Lung (tissue), 11 donors: ENCODE measurements at regions not wholly inside any gene's neighbourhood (a gene's known extent, or its start where the extent isn't known, plus 50 kb on each side); places are given as distances from the start of the nearest gene placed in this dataset.
A peak's percentile ranks its signal among the peaks of the same experiment; 100 is the strongest.

ENCODE experiments used
- ATAC-seq: fragments of 200-7000 bp; cut with Tn5 transposase; one replicate; pipeline ENCODE4 v1.9.1; 2020; ENCODE audit warnings: moderate number of reproducible peaks; ENCODE audit not compliant: insufficient read depth, low FRiP score
- DNase-seq, 3 donors: peaks; one replicate each; pipeline ENCODE4 v3.0.0-alpha.2; 2013 to 2017
- H3K27ac ChIP-seq, 2 donors: one replicate each; pipeline ENCODE4 v1.5.1; 2013; ENCODE audit warnings: mild to moderate bottlenecking in 2 of 2, moderate library complexity in 2 of 2, control low read depth in 1 of 2, inconsistent platforms in 1 of 2, low read depth in 1 of 2, low read length in 1 of 2
- H3K27me3 ChIP-seq, 3 donors: one replicate each; pipeline ENCODE4 v1.5.1; 2013; ENCODE audit warnings: low read length in 2 of 3; ENCODE audit not compliant: control insufficient read depth in 3 of 3, insufficient read depth in 3 of 3
- H3K36me3 ChIP-seq, 4 donors: one replicate each; pipeline ENCODE4 v1.5.1; 2013; ENCODE audit warnings: low read length in 4 of 4, mild to moderate bottlenecking in 1 of 4, moderate library complexity in 1 of 4; ENCODE audit not compliant: control insufficient read depth in 4 of 4, insufficient read depth in 4 of 4
- H3K4me1 ChIP-seq, 5 donors: one replicate each; pipeline ENCODE4 v1.5.1; 2013; ENCODE audit warnings: low read length in 5 of 5, mild to moderate bottlenecking in 2 of 5, moderate library complexity in 1 of 5; ENCODE audit not compliant: control insufficient read depth in 5 of 5, insufficient read depth in 5 of 5
- H3K4me3 ChIP-seq: one replicate; pipeline ENCODE4 v1.5.1; 2013; ENCODE audit warnings: mild to moderate bottlenecking, control low read depth, moderate library complexity
- H3K9ac ChIP-seq, 2 donors: one replicate each; pipeline ENCODE4 v1.5.1; 2013; ENCODE audit warnings: low read length in 2 of 2, control low read depth in 1 of 2; ENCODE audit not compliant: insufficient read depth in 1 of 2
- H3K9me3 ChIP-seq, 4 donors: one replicate each; pipeline ENCODE4 v1.5.1; 2013; ENCODE audit warnings: low read length in 3 of 4, mild to moderate bottlenecking in 1 of 4, moderate library complexity in 1 of 4; ENCODE audit not compliant: control insufficient read depth in 4 of 4, insufficient read depth in 3 of 4
- CTCF ChIP-seq: IDR thresholded peaks from 2 replicates; pipeline ENCODE4 v1.5.1; 2012; ENCODE audit warnings: mild to moderate bottlenecking; ENCODE audit errors: control extremely low read depth, extremely low read depth
- WGBS, 2 donors: extraction: QIAGEN DNeasy Blood & Tissue Kit; methylation state at CpG; one replicate each; pipeline ENCODE4 v1.1.7; 2013; 5-methylcytosine and 5-hydroxymethylcytosine counted together
- donor health status: control.
- donor health status: control.
- donor health status: Bipolar disorder and iron deficiency.
- donor health status: healthy.
- donor health status: DM: yes; HTN: yes; CAD: no.

GRCh38 chr6:113631666-113632065, 225.5 kb upstream of the MARCKS start:
- Histone ChIP-seq H3K9me3 (no peaks in the 10 kb centered on the region), H3K27me3 (no peaks in the 10 kb centered on the region), H3K9ac (peak overlapping the region in 1 of 2 donors; percentile 61), H3K27ac (peak overlapping the region in 1 of 2 donors; percentile 50), H3K4me1 (peaks cover 8 to 30% (median 10%) of the 10 kb centered on the region in 5 donors), H3K4me3 (no peak overlapping the region), H3K36me3 (no peaks in the 10 kb centered on the region)
- WGBS, 2 donors: 74 to 77% methylated on average over 3 of the region's 3 CpGs
- no peak for TF ChIP-seq CTCF
- DNase-seq: no peak
- ATAC-seq: no peak

- H3K36me3 ChIP-seq: no peaks in the 10 kb centered on the region
- no peaks in the 10 kb centered on the region for H3K27me3 ChIP-seq
- H3K4me3 ChIP-seq: no peak overlapping the region
- TF ChIP-seq CTCF: no peak
- DNase-seq: peak in 2 of 3 donors; percentile 32 to 56
- H3K4me1 ChIP-seq: peaks cover 8 to 30% (median 10%) of the 10 kb centered on the region in 5 donors
- H3K9me3 ChIP-seq: no peaks in the 10 kb centered on the region
- H3K9ac ChIP-seq: peak overlapping the region in 1 of 2 donors; percentile 8
- H3K27ac ChIP-seq: peak overlapping the region; percentile 3 to 80
- 24 to 33% methylated on average over 8 of the region's 8 CpGs for WGBS, 2 donors
- peak; percentile 43 for ATAC-seq
Measured at GRCh38 chr6:113632220-113632864, 224.8 kb upstream of the MARCKS start.

GRCh38 chr6:113633638-113634037, 223.5 kb upstream of the MARCKS start:
- H3K27me3 ChIP-seq: no peaks in the 10 kb centered on the region
- no peak for DNase-seq
- ATAC-seq: no peak
- no peak overlapping the region for H3K9ac ChIP-seq
- H3K9me3 ChIP-seq: no peaks in the 10 kb centered on the region
- no peak for TF ChIP-seq CTCF
- H3K36me3 ChIP-seq: no peaks in the 10 kb centered on the region
- no peak overlapping the region for H3K4me3 ChIP-seq
- H3K4me1 ChIP-seq: peaks cover 8 to 30% (median 10%) of the 10 kb centered on the region in 5 donors
- no peak overlapping the region for H3K27ac ChIP-seq
